Transverse colon (tissue), 4 donors: ENCODE measurements at regions not wholly inside any gene's neighbourhood (a gene's known extent, or its start where the extent isn't known, plus 50 kb on each side); places are given as distances from the start of the nearest gene placed in this dataset.
A peak's percentile ranks its signal among the peaks of the same experiment; 100 is the strongest.

Experiments
- DNase-seq: peaks from one replicate; pipeline ENCODE4 v3.0.0-alpha.2; 2019
- H3K27ac ChIP-seq, 4 donors: fragments of 200-600 bp; sonication (generic); 2 replicates each; pipeline ENCODE4 v1.5.1; 2016 to 2018; ENCODE audit warnings: inconsistent platforms in 4 of 4
- H3K27me3 ChIP-seq: fragments of 200-600 bp; sonication (generic); 2 replicates; pipeline ENCODE4 v1.5.1; 2017; ENCODE audit warnings: inconsistent platforms
- H3K36me3 ChIP-seq, 4 donors: fragments of 200-600 bp; sonication (generic); 2 replicates each; pipeline ENCODE4 v1.5.1; 2017 to 2019; ENCODE audit warnings: inconsistent platforms in 4 of 4
- H3K4me1 ChIP-seq, 4 donors: fragments of 200-600 bp; sonication (generic); 2 replicates each; pipeline ENCODE4 v1.5.1; 2017 to 2020; ENCODE audit warnings: inconsistent platforms in 4 of 4
- H3K4me3 ChIP-seq, 4 donors: fragments of 200-600 bp; sonication (generic); 1 replicate in 1 of 4; 2 replicates in 3 of 4; pipeline versions ENCODE4 v1.5.1 to v1.6.1; 2017 to 2019; ENCODE audit warnings: inconsistent platforms in 4 of 4
- H3K9me3 ChIP-seq, 2 donors: fragments of 200-600 bp; sonication (generic); 2 replicates each; pipeline ENCODE4 v1.5.1; 2017 to 2019; ENCODE audit warnings: inconsistent platforms in 2 of 2
- CTCF ChIP-seq, 5 experiments: fragments of 200-600 bp in 3 of 5; fragments of 450-650 bp in 2 of 5; sonication (generic) in 3 of 5; IDR thresholded peaks; 1 replicate in 2 of 5; 2 replicates in 3 of 5; pipeline ENCODE4 v1.5.1; 2016 to 2017; ENCODE audit warnings: antibody characterized with exemption in 5 of 5, inconsistent platforms in 3 of 5, mild to moderate bottlenecking in 2 of 5, moderate library complexity in 1 of 5
- EP300 ChIP-seq: sonication (generic); formaldehyde crosslinking; IDR thresholded peaks from one replicate; pipeline ENCODE4 v1.6.1; 2017; ENCODE audit warnings: antibody characterized with exemption, low read depth
- POLR2A ChIP-seq: fragments of 450-650 bp; IDR thresholded peaks from one replicate; pipeline ENCODE4 v1.6.1; 2016; ENCODE audit warnings: antibody characterized with exemption, mild to moderate bottlenecking, moderate library complexity
- POLR2AphosphoS5 ChIP-seq, 3 donors: sonication (generic); formaldehyde crosslinking; IDR thresholded peaks; one replicate each; pipeline ENCODE4 v1.6.1; 2016; ENCODE audit warnings: antibody characterized with exemption in 3 of 3
- WGBS, 2 donors: methylation state at CpG; one replicate each; pipeline ENCODE4 v1.1.5; 2018; ENCODE audit warnings: low coverage in 1 of 2; 5-methylcytosine and 5-hydroxymethylcytosine counted together
- in situ Hi-C, 4 donors: fragments of 200-750 bp; cut with MboI; loops; one replicate each; pipeline versions ENCODE4 v1.15.0 to v1.15.1; 2017; ENCODE audit warnings: low sequenced_read_pairs in 3 of 4, low pct_ligation_motif_present in 1 of 4, low pct_unique_long_range_greater_than_20kb in 1 of 4
- intact Hi-C: fragments of 100-400 bp; cut with DNase I; formaldehyde crosslinking; loops from one replicate; pipeline ENCODE4 v1.15.1; 2023; ENCODE audit warnings: low total_unique reads

- intact Hi-C loops, result no loop called here
- no peak for DNase-seq
- H3K9me3 ChIP-seq, result no peaks in the 10 kb centered on the region
- in situ Hi-C loops, result loop anchor here in 3 of 4 donors (25.0 kb wide), 1 partner anchor 189 kb away; the partner anchor contains the start of gene SLC3A1 (in 3 of the 3)
- TF ChIP-seq POLR2AphosphoS5 (IDR thresholded peaks at IDR 0.05) (no peak), POLR2A (no peak), EP300 (no peak), CTCF (IDR thresholded peaks at IDR 0.05) (no peak)
- no peaks in the 10 kb centered on the region for H3K27me3 ChIP-seq
- no peak overlapping the region for H3K27ac ChIP-seq
- H3K4me3 ChIP-seq, result no peak overlapping the region
- 75 to 100% methylated on average over 1 to 3 of the region's 3 CpGs for WGBS, 2 donors
- peaks cover 0 to 5% (median 0%) of the 10 kb centered on the region in 4 donors for H3K4me1 ChIP-seq
- H3K36me3 ChIP-seq, result no peaks in the 10 kb centered on the region
These were observed 70.6 kb upstream of the PPM1B start for GRCh38 chr2:44098050-44098449.

- H3K4me3 ChIP-seq, result no peak overlapping the region
- H3K9me3 ChIP-seq, result no peaks in the 10 kb centered on the region
- H3K36me3 ChIP-seq, result no peaks in the 10 kb centered on the region
- 93 to 96% methylated on average over 6 of the region's 6 CpGs for WGBS, 2 donors
- peaks cover 0 to 6% (median 0%) of the 10 kb centered on the region in 4 donors for H3K4me1 ChIP-seq
- intact Hi-C loops (no loop called here), in situ Hi-C loops (loop anchor here in 3 of 4 donors (25.0 kb wide), 1 partner anchor 188 kb away; the partner anchor contains the start of gene SLC3A1 (in 3 of the 3))
- H3K27me3 ChIP-seq, result no peaks in the 10 kb centered on the region
- DNase-seq, result no peak
- no peak overlapping the region for H3K27ac ChIP-seq
- TF ChIP-seq EP300 (no peak), POLR2A (no peak), POLR2AphosphoS5 (IDR thresholded peaks at IDR 0.05) (no peak), CTCF (IDR thresholded peaks at IDR 0.05) (no peak)
These were observed 69.8 kb upstream of the PPM1B start for GRCh38 chr2:44098891-44099290.

GRCh38 chr2:44100351-44100750 lies 68.3 kb upstream of the PPM1B start:
- Histone ChIP-seq H3K36me3 (no peaks in the 10 kb centered on the region), H3K9me3 (no peaks in the 10 kb centered on the region), H3K27me3 (no peaks in the 10 kb centered on the region), H3K4me3 (no peak overlapping the region), H3K27ac (no peak overlapping the region), H3K4me1 (peaks cover 0 to 17% (median 4%) of the 10 kb centered on the region in 4 donors)
- in situ Hi-C loops, result no loop called here
- peak; percentile 40 for DNase-seq
- intact Hi-C loops, result no loop called here
- TF ChIP-seq POLR2A (no peak), POLR2AphosphoS5 (IDR thresholded peaks at IDR 0.05) (peak in 1 of 3 donors; percentile 16)
- WGBS, 2 donors, result 52 to 71% methylated on average over 2 to 3 of the region's 3 CpGs

GRCh38 chr2:44101246-44101645 lies 67.4 kb upstream of the PPM1B start:
- in situ Hi-C loops, result no loop called here
- Histone ChIP-seq H3K9me3 (no peaks in the 10 kb centered on the region), H3K4me3 (no peak overlapping the region), H3K27ac (no peak overlapping the region), H3K36me3 (no peaks in the 10 kb centered on the region), H3K27me3 (no peaks in the 10 kb centered on the region), H3K4me1 (peaks cover 0 to 17% (median 7%) of the 10 kb centered on the region in 4 donors)
- no peak for DNase-seq
- no peak for TF ChIP-seq POLR2A
- no peak for TF ChIP-seq POLR2AphosphoS5 (IDR thresholded peaks at IDR 0.05)
- intact Hi-C loops, result no loop called here
- 50 to 56% methylated on average over 1 of the region's 1 CpG for WGBS, 2 donors

- no peaks in the 10 kb centered on the region for H3K36me3 ChIP-seq
- H3K4me3 ChIP-seq, result no peak overlapping the region
- TF ChIP-seq POLR2AphosphoS5 (IDR thresholded peaks at IDR 0.05) (no peak), EP300 (no peak), CTCF (IDR thresholded peaks at IDR 0.05) (no peak), POLR2A (no peak)
- H3K27me3 ChIP-seq, result no peaks in the 10 kb centered on the region
- in situ Hi-C loops (no loop called here), intact Hi-C loops (no loop called here)
- no peak for DNase-seq
- H3K27ac ChIP-seq, result no peak overlapping the region
- peaks cover 0 to 17% (median 8%) of the 10 kb centered on the region in 4 donors for H3K4me1 ChIP-seq
- WGBS, 2 donors, result 61 to 66% methylated on average over 7 of the region's 8 CpGs
- no peaks in the 10 kb centered on the region for H3K9me3 ChIP-seq
These were observed 65.7 kb upstream of the PPM1B start for GRCh38 chr2:44102790-44103562.
